ENCODE measurements at regions not wholly inside any gene's neighbourhood (a gene's known extent, or its start where the extent isn't known, plus 50 kb on each side); places are given as distances from the start of the nearest gene placed in this dataset.

GRCh38 chr1:194600716-194601115 is 1414.3 kb upstream of the B3GALT2 start:
- no peak for DNase-seq

- no peak for DNase-seq
These were observed 1411.7 kb upstream of the B3GALT2 start for GRCh38 chr1:194598098-194598497.

GRCh38 chr1:194586302-194586701 is 1399.9 kb upstream of the B3GALT2 start:
- no peak for DNase-seq

GRCh38 chr1:194584052-194584451 is 1397.6 kb upstream of the B3GALT2 start:
- no peak for DNase-seq

GRCh38 chr1:194570476-194570875 is 1384.1 kb upstream of the B3GALT2 start:
- no peak for DNase-seq

- DNase-seq: no peak
These were observed 1382.2 kb upstream of the B3GALT2 start for GRCh38 chr1:194568610-194569009.

- DNase-seq: no peak
These were observed 1361.7 kb upstream of the B3GALT2 start for GRCh38 chr1:194548071-194548470.

- no peak for DNase-seq
These were observed 1357.6 kb upstream of the B3GALT2 start for GRCh38 chr1:194544012-194544411.

- DNase-seq: no peak
These were observed 1352.0 kb upstream of the B3GALT2 start for GRCh38 chr1:194538453-194538852.

- DNase-seq: no peak
These were observed 1351.1 kb upstream of the B3GALT2 start for GRCh38 chr1:194537521-194537920.

- DNase-seq: no peak
These were observed 1349.0 kb upstream of the B3GALT2 start for GRCh38 chr1:194535369-194535768.

GRCh38 chr1:194534784-194535183 is 1348.4 kb upstream of the B3GALT2 start:
- DNase-seq: no peak

- no peak for DNase-seq
These were observed 1347.2 kb upstream of the B3GALT2 start for GRCh38 chr1:194533641-194534040.

- no peak for DNase-seq
These were observed 1331.2 kb upstream of the B3GALT2 start for GRCh38 chr1:194517567-194517966.

GRCh38 chr1:194515916-194516315 is 1329.5 kb upstream of the B3GALT2 start:
- no peak for DNase-seq

GRCh38 chr1:194512957-194513356 is 1326.5 kb upstream of the B3GALT2 start:
- DNase-seq: no peak

- no peak for DNase-seq
These were observed 1325.9 kb upstream of the B3GALT2 start for GRCh38 chr1:194512345-194512744.

GRCh38 chr1:194503209-194503608 is 1316.8 kb upstream of the B3GALT2 start:
- no peak for DNase-seq

GRCh38 chr1:194495434-194495833 is 1309.0 kb upstream of the B3GALT2 start:
- DNase-seq: no peak

GRCh38 chr1:194487172-194487571 is 1300.8 kb upstream of the B3GALT2 start:
- DNase-seq: no peak

- DNase-seq: no peak
These were observed 1299.0 kb upstream of the B3GALT2 start for GRCh38 chr1:194485432-194485831.

GRCh38 chr1:194478731-194479130 is 1292.3 kb upstream of the B3GALT2 start:
- DNase-seq: no peak

- DNase-seq: no peak
These were observed 1291.5 kb upstream of the B3GALT2 start for GRCh38 chr1:194477908-194478307.

- no peak for DNase-seq
These were observed 1290.5 kb upstream of the B3GALT2 start for GRCh38 chr1:194476872-194477271.

- DNase-seq: no peak
These were observed 1289.9 kb upstream of the B3GALT2 start for GRCh38 chr1:194476351-194476750.

GRCh38 chr1:194474701-194475100 is 1288.3 kb upstream of the B3GALT2 start:
- DNase-seq: no peak
